Activated T-cell treated with anti-CD3 and anti-CD28 coated beads for 24 hours (primary cell): ENCODE measurements at regions not wholly inside any gene's neighbourhood (a gene's known extent, or its start where the extent isn't known, plus 50 kb on each side); places are given as distances from the start of the nearest gene placed in this dataset.

Experiments used
- DNase-seq: peaks from one replicate; pipeline ENCODE4 v3.0.0-alpha.2; 2020; ENCODE audit warnings: low read depth

DNA sequence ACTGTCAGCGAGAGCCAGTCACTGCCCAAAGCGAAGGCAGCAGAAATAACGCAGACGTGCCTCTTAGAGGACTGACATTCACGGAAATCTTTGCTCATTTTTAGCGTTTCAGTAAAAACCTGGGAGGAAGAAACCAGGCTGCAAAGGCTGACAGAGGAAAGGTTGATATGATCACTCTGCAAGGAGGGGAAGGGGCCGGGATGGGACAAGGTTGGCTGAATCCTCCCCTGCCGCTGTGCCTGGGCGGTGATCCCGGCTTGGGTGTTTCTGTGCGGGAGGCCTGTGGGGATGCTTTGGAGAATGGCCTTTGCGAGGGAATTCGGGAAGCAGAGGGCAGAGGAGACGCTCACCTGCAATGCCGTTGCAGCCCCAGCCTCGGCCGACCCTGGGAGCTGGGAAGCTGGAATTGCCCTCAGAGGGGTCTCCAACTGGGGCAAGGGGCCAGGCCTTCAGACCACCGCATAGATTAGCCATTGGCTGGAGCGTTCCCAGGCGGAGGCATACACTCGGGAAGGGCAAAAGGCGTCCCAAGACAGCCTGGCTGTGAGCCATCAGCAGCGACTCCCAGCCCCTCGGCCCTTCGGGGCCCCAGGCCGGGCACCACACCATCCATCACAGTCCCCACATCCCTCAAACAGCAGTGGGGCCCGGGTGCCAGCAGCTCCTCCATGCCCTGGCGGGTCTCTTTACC lies 111.7 kb upstream of the GPC1 start:
- no peak for DNase-seq

DNA sequence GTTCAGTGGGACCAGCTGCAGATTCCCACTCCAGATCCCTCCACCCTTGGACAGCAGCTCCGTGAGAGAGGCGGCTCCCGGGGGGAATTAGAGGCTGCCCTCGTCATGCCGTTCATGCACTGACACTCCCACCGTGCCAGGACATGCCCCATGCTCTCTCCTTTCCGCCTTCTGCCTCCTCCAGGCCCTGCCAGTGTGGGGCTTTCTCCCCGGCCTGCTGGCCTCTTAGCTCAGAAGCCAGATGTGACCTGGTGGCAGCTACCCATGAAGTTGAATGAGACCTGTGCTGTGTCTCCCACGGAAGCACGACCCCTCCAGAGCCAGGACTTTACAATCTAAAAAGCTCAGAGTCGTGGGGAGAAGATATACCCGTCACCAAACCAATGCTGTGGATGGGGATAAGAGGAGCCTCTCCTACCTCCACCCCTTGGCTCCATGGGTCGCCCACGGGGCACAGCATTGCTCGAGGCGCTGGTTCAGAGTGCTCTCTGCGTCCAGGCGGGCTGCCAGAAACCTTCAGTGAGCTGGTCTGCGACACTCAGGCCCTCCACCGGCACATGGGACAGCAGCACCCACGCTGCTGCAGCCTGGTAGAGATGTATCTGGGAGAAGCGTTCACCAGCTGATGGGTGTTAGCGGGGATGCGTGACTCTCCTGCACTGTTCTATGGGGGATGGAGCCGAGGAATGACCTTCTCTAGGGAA lies 111.0 kb upstream of the GPC1 start:
- no peak for DNase-seq

DNA sequence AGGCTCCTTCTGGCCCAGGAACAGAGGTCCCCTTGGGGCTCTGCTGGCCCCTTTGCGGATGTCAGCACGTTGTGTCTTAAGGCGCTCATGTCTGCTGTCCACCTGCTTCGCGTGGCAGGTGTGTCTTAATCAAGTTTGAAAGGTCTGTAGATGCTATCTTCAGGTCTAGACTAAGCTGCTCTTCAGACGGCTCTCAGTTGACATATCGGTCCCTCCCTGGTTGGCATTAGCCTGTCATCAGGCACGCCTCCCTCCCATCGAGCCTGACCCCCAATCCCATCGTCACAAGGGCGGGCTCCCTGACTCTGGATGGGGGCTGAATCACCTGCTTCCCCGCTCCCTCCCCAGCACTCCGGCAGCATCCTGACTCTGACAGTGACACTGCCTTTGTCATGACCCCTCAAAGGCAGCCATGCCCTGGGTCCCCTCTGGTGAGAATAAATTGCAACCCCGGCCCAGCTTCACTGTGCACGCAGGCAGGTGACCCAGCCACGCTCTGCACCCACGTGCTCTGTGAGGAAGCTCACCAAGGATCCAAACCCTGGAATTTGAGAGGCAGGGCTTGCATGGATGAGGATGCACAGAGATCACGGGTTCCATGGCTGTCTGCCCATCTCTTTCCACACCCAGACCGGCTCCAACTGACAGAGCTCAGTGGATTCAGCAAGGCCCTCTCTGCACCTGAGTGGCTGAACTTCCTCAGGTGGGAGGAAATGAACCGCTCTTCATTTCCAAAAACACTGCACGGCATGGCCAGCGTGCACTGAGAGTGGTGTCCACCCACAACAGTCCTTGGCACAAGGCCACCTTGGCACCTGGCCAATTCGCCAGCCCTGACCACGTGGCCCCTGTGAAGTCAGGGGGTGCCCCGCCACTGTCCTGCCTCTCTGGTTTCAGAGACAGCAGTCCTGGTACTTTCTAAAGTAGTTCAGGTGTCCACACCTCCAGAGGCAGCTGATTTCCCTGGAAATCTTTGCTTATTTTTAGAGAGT lies 110.2 kb upstream of the GPC1 start:
- no peak for DNase-seq

DNA sequence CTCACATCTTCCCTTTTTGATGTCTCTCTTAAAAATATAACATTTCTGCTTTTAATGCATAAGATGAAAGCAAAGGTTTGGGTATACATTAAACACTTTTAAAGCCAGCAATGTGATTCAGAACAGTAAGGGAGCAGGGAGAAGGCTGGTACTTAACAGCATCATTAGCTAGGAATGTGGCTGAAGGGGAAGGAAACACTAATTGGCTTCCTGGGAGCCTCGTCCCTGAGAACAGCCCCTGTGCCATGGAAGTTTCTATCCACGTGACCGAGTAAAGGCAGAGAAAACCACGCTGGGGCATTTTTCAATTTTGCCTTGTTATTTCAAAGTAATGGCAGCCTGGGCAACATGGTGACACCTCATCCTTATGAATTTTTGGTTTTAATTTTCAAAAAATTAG lies 109.2 kb upstream of the GPC1 start:
- no peak for DNase-seq

DNA sequence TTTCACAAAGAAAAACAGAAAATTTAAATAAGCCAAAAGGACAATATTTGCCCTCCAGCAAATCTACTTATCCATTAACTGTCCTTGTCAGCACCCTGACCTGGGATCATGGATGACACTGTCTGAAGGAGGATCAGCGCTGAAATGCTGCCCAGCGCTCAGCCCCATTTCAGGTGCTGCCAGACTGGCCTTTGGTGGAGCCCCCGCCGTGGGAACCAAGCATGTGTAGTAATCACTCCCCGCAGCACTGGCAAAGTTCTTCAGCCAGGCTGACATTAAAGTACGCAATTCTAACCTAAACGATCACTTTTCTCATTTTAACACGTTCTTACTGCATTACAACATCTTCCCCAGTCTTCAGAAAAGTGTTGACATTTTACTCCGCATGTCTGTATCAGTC lies 108.6 kb upstream of the GPC1 start:
- no peak for DNase-seq

DNA sequence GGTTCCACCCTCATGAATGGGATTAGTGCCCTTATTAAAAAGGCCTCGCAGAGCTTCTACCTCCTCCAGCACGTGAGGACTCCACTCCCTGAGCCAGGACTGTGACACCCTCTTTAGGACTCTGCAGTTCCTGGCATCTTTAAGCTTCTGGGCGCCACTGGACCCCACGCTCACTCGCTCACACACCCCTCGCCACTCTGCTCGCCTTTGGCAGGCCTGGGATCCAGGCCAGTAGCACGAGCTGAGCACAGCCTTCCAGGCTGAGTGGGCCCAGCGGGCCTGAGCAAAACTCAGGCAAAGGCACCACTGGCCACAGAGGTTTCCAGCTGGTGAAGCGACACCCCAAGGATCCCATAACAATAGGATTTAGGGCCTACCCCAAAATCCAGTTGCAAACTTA lies 107.9 kb upstream of the GPC1 start:
- DNase-seq = no peak

DNA sequence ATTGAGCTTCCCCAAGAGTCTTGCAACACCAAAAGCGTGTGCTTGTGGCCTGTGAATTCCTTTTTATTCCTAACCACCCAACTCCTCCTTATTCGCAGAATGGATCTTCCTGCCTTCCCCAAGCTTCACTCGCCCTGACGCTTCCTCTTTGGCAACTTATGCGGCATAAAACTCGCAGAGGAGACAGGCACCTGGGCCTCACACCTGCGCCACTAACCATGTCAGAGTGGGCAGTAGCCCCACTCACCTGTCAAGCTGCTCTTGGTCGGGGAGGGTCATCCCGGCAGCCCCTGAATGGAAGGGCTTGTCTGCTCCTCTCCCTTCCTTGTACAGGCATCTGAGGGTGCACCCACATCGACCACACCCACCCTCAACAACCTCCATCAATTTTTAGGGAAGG lies 106.9 kb upstream of the GPC1 start:
- DNase-seq = no peak

DNA sequence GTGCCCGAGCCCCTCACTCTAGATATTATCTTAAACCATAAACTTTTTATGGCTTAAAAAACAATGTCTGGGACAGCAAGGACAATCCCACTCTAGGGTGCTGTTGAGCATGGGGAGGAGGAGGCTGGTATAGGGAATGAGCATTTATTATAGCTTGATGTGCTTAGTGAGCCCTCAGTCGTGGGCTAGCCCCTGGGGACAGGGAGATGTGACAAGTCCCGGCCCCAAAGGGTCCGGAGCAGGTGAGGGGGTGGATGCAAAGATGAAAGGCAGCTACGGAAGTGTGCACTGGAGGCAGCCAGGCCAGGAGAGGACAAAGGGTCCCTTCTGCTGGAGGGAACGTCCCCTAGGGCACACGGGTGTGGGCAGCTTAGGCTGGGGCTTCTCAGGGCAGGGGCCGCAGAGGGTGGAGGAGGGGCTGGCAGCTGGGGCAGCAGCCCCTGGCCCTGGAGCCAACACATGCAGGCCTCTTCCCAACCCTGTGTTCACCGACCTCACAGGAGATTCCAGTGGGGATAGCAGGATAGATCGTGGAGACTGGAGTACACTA lies 106.3 kb upstream of the GPC1 start:
- DNase-seq = no peak

GRCh38 chr2:240329778-240330177 lies 105.7 kb upstream of the GPC1 start:
- DNase-seq = no peak

- DNase-seq = no peak
Observed at GRCh38 chr2:240333985-240334384, 101.5 kb upstream of the GPC1 start.

DNA sequence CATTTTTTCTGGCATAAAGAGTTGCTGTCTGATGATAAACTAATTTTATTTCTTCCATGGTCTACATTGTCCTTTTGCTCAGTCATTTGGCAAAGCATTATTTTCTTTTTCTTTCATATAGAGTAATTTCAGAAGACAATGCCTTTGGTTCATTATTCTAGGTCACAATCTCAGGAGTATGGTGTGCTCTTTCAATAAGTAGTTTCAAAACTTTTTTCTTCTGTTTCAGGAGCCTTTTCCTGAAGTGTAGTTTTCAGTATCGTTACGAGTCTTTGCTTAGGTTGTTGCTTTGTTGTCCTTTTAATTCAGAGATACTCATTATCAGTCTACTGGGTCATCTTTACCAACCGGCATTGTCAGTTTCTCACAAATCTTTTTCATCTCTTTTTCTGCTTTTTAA lies 100.4 kb upstream of the GPC1 start:
- no peak for DNase-seq

DNA sequence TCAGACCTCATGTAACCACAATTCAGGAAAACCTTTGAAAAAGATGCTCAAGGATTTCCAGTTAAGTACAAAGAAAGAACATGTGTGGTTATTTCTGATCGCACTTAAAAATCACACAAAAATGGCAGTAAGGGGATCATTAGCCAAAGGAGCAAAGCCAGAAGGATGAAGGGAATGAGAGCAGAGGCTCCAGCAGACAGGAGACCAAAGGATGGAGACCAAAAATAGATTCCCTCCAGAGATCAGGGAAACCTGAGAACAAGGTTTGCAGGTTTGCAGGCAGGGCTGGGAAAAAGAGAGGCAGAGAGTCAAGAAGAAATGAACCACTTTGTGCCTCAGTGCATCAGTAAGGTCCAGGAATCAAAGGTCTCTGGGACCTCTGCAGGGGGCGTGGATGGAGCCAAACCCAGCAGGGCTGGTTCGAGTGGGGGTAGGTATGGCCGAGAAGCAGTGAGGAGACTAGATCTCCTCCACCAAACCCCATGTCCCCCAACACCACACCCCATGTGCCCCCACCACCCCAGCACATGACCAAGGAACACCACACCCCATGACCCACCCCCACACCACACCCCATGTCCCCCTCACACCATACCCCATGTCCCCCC lies 98.5 kb upstream of the GPC1 start:
- DNase-seq = no peak

DNA sequence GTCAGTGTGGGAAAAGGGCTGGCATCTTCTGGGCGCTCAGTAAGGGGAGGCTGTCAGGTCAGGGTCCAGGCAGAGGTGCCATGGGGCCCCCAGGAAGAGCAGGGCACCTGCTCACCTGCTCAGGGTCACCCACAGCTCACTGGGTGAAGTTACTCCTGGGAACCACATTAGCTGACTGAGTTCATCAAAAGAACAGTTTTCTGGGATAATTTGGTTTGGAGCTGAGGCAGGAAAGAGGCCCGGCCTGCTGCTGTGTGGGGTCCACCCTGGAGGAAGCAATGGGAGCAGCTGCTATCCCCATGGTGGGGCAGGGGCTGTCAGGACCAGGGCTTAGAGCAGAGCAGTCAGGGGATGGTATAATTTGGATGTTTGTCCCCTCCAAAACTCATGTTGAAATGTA lies 97.2 kb upstream of the GPC1 start:
- no peak for DNase-seq

- no peak for DNase-seq
Observed at GRCh38 chr2:240339411-240340360, 95.8 kb upstream of the GPC1 start.

GRCh38 chr2:240340361-240340761 lies 95.1 kb upstream of the GPC1 start:
- DNase-seq = no peak

DNA sequence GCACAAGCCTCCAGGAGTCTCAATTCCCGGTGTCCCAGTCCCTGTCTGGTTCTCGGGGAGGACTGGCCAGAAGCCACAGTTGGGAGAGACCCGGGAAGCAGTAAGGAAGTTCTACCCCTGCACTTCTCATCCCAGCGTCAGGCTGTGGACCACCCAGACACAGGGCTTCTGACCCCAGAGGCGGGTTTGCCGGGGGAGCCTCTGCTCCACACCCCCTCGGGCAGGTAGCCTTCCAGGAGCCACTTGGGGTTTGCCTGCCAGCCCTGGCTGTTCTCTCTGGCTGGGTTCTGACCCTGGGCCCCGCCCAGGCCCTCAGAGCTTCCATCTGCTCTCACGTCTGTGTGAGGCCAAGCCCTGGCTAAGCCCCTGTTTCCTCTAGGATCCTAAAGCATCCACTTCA lies 94.4 kb upstream of the GPC1 start:
- no peak for DNase-seq

DNA sequence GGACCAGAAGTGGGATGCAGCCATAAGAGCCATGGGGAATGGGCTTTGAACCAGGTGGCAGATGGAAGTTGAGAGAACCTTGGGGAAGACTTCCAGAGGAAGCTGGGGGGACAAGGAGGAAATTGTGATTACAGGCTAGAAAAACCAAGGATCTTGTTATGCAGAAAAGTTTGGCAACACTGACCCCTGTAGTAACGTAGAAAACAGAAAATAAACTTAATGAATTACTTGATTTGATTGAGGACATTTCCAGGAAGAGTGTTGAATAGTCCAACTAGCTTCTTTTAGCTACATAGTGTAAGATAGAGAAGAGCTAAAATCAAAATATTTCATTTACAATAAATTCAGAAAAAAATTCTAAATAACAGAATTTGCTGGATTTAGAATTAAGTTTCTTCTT lies 91.9 kb upstream of the GPC1 start:
- no peak for DNase-seq

DNA sequence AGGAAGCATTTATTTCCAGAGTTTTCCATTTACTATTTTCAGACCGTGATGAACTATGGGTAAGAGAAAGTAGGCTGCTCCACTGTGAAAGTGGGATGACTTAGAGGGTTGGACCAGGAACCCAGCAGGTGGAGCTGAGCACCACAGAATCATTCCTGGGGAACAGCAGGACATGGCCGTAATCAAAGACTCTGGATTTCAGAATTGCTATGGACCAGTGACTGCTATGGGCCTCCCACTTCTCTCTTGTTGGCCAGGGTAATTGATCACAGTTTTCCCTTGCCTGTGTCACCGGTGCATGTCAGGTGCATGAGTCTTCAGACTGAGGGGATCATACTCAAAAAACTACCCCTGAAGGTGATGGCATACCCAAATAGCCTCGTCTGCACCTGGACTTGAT lies 90.6 kb upstream of the GPC1 start:
- DNase-seq = no peak

- DNase-seq = no peak
Observed at GRCh38 chr2:240346015-240346752, 89.3 kb upstream of the GPC1 start.

DNA sequence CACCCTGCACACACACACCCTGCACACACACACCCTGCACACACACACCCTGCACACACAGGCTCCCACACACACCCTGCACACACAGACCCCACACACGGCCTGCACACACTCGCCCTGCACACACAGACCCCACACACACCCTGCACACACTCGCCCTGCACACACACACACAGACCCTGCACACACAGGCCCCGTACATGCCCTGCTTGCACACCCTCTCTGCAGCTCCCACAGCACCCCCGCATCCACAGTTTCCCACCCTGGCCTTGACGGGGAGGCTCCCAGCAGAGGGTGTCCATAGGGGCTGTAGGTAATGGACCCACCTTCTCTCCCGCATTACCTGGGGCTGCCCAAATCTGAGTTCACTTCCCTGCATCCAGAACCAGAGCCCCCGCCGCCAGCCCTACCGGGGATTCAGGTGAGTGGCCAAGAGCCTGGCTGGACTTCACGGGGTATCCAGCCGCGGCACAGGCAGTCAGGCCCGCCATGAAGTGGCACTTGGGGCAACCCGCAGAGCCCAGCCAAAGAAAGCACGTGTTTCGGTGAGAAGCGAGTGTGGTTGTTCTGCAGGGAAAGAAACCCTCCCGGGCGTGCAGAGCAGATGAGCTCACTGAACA lies 88.6 kb upstream of the GPC1 start:
- no peak for DNase-seq
